ENCODE measurements at regions not wholly inside any gene's neighbourhood (a gene's known extent, or its start where the extent isn't known, plus 50 kb on each side); places are given as distances from the start of the nearest gene placed in this dataset.

DNA sequence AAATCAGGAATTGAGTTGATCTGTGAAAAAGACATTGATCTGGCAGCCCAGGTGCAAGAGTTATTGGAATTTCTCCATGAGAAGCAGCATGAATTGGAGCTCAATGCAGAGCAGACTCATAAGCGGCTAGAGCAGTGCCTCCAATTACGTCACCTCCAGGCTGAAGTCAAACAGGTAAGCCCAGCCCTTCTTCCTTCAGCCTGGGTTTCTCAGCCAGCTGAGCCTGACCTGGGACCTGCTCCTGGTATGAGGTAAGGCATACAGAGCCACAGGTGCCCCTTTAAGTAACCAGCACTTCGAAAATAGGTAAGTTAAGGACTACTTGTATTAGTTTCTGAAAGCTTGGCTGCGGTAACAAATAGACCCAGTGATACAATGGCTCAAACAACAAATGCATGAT is 307.4 kb upstream of the UMPS start:
- ChIA-PET POLR2A (no interaction called here), CTCF (interaction anchor here (0.6 kb wide), 1 partner anchor 136 kb away, joined by 3 read pairs; no protein-coding TSS in a partner anchor)
- DNase-seq (ENCODE audit: unreplicated experiment), result no peak
- no peak for TF ChIP-seq CTCF (IDR thresholded peaks at IDR 0.05; ENCODE audit: unreplicated experiment)
- Mint-ChIP-seq H3K27ac (ENCODE audit: low read depth, unreplicated experiment) (no peak overlapping the region), H3K27me3 (ENCODE audit: insufficient read depth, unreplicated experiment) (peaks cover 29% of the 10 kb centered on the region), H3K4me1 (ENCODE audit: insufficient read depth, unreplicated experiment) (no peaks in the 10 kb centered on the region), H3K9me3 (ENCODE audit: unreplicated experiment) (no peaks in the 10 kb centered on the region), H3K36me3 (ENCODE audit: insufficient read depth, unreplicated experiment) (no peaks in the 10 kb centered on the region), H3K4me3 (ENCODE audit: unreplicated experiment) (no peak overlapping the region)
- intact Hi-C loops (cut with micrococcal nuclease), result no loop called here
- BruUV-seq (replicated peaks), result no TSS peak

DNA sequence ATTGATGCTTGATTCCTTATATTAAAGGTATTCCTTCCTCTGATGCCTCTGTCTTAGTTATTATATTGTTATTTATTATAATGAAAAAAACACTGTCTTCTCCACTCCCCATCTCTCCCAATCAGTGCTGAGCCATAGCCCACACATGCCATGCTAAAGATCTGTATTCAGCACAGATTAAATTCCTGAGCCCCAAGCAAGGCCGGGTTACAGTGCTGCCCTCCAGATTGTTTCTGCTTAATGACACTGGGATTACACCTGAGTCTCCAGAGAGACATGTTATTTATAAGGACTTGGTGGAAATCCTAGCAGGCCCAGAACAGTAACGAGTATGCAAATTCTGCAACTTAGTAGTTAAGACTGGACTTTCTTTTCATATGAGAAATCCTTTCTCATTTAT is 305.9 kb upstream of the UMPS start:
- no peak for DNase-seq (ENCODE audit: unreplicated experiment)
- H3K4me3 Mint-ChIP-seq (ENCODE audit: unreplicated experiment), result no peak overlapping the region
- BruUV-seq (replicated peaks), result no TSS peak
- H3K4me1 Mint-ChIP-seq (ENCODE audit: insufficient read depth, unreplicated experiment), result peaks cover 16% of the 10 kb centered on the region
- POLR2A ChIA-PET, result no interaction called here
- CTCF ChIA-PET, result interaction anchor here (0.7 to 1.0 kb wide), 2 partner anchors 25 to 73 kb away, joined by 3 to 5 read pairs; no protein-coding TSS in a partner anchor
- peaks cover 13% of the 10 kb centered on the region for H3K27me3 Mint-ChIP-seq (ENCODE audit: insufficient read depth, unreplicated experiment)
- H3K36me3 Mint-ChIP-seq (ENCODE audit: insufficient read depth, unreplicated experiment), result no peaks in the 10 kb centered on the region
- TF ChIP-seq CTCF (IDR thresholded peaks at IDR 0.05; ENCODE audit: unreplicated experiment), result no peak
- intact Hi-C loops (cut with micrococcal nuclease), result no loop called here
- H3K9me3 Mint-ChIP-seq (ENCODE audit: unreplicated experiment), result no peaks in the 10 kb centered on the region
- no peak overlapping the region for H3K27ac Mint-ChIP-seq (ENCODE audit: low read depth, unreplicated experiment)

DNA sequence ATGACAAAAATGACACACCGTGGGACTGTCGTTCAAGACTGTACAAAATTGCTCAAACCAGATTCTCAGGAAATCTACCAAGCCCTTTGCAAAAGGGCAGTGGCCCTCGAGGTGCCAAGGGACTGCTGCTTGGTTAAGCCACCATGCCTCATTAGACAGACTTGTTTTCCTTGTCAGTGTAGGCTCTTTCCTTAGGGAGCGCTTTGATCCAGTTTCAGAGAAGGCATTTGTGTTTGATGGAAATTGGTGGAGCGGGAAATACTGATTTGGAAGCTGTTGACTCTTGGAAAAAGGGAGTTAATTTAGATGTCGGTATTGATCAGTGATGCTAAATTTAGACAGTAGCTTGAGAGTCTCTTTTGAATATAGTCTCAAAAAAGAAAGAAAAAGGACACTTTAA is 304.3 kb upstream of the UMPS start:
- Mint-ChIP-seq H3K9me3 (ENCODE audit: unreplicated experiment) (no peaks in the 10 kb centered on the region), H3K36me3 (ENCODE audit: insufficient read depth, unreplicated experiment) (no peaks in the 10 kb centered on the region), H3K27ac (ENCODE audit: low read depth, unreplicated experiment) (no peak overlapping the region), H3K4me3 (ENCODE audit: unreplicated experiment) (no peak overlapping the region), H3K27me3 (ENCODE audit: insufficient read depth, unreplicated experiment) (no peaks in the 10 kb centered on the region), H3K4me1 (ENCODE audit: insufficient read depth, unreplicated experiment) (peaks cover 25% of the 10 kb centered on the region)
- ChIA-PET POLR2A (interaction anchor here (0.5 kb wide), 1 partner anchor 18 kb away, joined by 3 read pairs; no protein-coding TSS in a partner anchor), CTCF (interaction anchor here (3.4 kb wide), 1 partner anchor 42 kb away, joined by 21 read pairs; no protein-coding TSS in a partner anchor)
- BruUV-seq (replicated peaks), result no TSS peak
- no peak for TF ChIP-seq CTCF (IDR thresholded peaks at IDR 0.05; ENCODE audit: unreplicated experiment)
- no peak for DNase-seq (ENCODE audit: unreplicated experiment)
- intact Hi-C loops (cut with micrococcal nuclease), result no loop called here

- CTCF ChIA-PET, result interaction anchor here (0.6 to 3.4 kb wide), 14 partner anchors 11 to 318 kb away, joined by 3 to 21 read pairs (median 3); no protein-coding TSS in a partner anchor
These were observed 301.7 kb upstream of the UMPS start for GRCh38 chr3:124428372-124429128.

More at GRCh38 chr3:124428372-124429128, 301.7 kb upstream of the UMPS start:
- Mint-ChIP-seq H3K36me3 (ENCODE audit: insufficient read depth, unreplicated experiment) (no peaks in the 10 kb centered on the region), H3K9me3 (ENCODE audit: unreplicated experiment) (no peaks in the 10 kb centered on the region), H3K4me1 (ENCODE audit: insufficient read depth, unreplicated experiment) (peaks cover 25% of the 10 kb centered on the region), H3K27ac (ENCODE audit: low read depth, unreplicated experiment) (peak overlapping the region; percentile 66), H3K4me3 (ENCODE audit: unreplicated experiment) (peak overlapping the region; percentile 15), H3K27me3 (ENCODE audit: insufficient read depth, unreplicated experiment) (no peaks in the 10 kb centered on the region)
- intact Hi-C loops (cut with micrococcal nuclease), result no loop called here
- BruUV-seq (replicated peaks), result no TSS peak
- POLR2A ChIA-PET, result interaction anchor here (0.6 to 1.7 kb wide), 5 partner anchors 11 to 67 kb away, joined by 3 to 5 read pairs (median 3); no protein-coding TSS in a partner anchor
- peak; percentile 11 for DNase-seq (ENCODE audit: unreplicated experiment)
- TF ChIP-seq CTCF (IDR thresholded peaks at IDR 0.05; ENCODE audit: unreplicated experiment), result no peak

Data from MCF 10A (cell line).